Left renal cortex interstitium (tissue), 4 donors: ENCODE measurements at regions not wholly inside any gene's neighbourhood (a gene's known extent, or its start where the extent isn't known, plus 50 kb on each side); places are given as distances from the start of the nearest gene placed in this dataset.
"Not testable (repeated sequence)": the region's sequence is repeated elsewhere in the genome, so short reads cannot be mapped to it uniquely, and the experiment has no call there.

Experiments
- DNase-seq, 4 donors: peaks; one replicate each; pipeline ENCODE4 v3.0.0-alpha.2; 2013; ENCODE audit warnings: low read depth in 4 of 4, low spot score in 2 of 4, missing footprints in 1 of 4

DNA sequence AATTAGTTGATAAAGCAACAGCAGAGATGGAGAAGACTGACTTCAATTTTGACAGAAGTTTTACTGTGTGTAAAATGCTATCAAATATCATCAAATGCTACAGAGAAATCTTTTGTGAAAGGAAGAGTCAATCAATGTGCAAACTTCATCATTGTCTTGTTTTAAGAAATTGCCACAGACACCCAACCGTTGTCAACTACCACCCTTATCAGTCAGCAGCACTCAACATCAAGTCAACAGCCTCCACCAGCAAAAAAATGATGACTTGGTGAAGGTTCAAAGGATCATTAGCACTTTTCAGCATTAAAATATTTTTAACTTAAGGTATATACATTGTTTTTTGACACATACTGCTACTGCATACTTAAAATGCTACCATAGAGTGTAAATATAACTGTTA lies 888.8 kb downstream of the CDH18 start:
- DNase-seq: no peak

DNA sequence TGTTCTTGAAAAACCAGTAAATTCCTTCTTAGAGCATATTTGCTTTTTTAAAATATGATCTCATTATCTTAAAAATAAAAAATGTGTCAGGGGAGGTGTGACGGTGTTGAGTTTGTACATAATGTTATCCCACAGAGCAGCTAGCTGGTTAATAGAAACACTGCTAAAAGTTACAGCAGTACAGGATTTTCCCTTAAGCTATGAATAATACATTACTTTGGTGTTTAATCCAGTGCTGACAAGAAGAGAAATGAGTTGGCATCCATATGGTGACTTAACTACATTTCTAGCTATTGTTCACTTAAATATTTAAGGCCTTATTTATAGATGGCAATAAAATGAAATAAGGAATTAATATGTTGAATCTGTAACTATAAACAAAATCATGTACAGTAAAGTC lies 883.1 kb downstream of the CDH18 start:
- DNase-seq: no peak

GRCh38 chr5:19122923-19123322 lies 865.1 kb downstream of the CDH18 start:
- DNase-seq: no peak

DNA sequence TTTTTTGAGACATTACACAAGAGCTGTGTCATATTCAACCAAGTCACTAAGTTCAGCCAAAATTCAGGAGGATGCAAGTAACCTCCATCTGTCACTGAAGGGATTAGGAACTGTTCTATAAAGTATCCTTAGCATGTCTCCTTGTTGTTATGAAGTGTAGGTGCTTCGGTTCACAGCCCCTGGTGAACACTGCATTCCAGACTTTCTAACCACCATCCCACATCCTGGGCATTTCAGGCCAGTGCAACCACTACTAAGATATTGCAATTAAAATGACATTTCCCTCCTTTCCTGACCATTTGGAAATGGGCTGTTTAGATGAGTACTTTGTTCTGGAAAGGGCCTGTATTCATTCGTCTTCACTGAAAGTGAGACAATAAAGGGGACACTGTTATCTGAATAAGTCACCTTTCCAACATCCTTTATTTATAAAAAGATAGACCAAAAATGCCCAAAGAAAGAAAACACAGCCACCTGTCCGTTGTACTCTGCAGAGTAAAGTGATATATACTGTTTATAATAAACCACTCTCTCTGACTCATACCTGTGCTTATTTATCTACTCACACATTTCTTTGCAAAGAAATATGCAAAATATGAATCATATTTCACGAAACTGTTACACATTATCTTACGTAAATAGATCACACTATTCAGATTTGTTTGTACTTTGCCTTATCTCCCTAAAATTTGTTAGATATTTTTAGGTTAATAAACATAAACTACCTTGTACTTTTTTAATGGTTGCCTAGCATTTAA lies 861.9 kb downstream of the CDH18 start:
- DNase-seq: no peak

DNA sequence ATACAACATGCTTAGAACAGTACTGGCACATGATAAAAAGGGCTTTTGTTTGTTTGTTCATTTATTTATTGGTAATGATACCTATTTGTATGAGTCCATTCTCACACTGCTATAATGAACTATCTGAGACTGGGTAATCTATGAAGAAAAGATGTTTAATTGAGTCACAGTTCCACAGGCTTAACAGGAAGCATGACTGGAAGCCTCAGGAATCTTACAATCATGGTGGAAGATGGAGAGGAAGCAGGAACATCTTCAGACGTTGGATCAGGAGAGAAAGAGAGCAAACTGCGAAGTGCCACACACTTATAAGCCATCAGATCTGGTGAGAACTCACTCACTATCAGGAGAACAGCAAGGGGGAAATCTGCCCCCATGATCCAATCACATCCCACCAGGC lies 847.7 kb downstream of the CDH18 start:
- DNase-seq: no peak

DNA sequence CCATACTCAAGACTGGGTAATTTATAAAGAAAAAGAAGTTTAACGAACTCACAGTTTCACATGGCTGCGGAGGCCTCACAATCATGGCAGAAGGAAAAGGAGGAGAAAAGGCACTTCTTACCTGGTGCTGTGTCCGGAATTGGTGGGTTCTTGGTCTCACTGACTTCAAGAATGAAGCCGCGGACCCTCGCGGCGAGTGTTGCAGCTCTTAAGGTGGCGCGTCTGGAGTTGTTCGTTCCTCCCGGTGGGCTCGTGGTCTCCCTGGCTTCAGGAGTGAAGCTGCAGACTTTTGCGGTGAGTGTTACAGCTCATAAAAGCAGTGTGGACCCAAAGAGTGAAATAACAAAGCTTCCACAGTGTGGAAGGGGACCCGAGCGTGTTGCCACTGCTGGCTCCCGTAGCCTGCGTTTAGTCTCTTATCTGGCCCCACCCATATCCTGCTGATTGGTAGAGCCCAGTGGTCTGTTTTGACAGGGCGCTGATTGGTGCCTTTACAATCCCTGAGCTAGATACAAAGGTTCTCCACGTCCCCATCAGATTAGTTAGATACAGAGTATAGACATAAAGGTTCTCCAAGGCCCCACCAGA lies 846.0 kb downstream of the CDH18 start:
- DNase-seq: not testable (repeated sequence)

DNA sequence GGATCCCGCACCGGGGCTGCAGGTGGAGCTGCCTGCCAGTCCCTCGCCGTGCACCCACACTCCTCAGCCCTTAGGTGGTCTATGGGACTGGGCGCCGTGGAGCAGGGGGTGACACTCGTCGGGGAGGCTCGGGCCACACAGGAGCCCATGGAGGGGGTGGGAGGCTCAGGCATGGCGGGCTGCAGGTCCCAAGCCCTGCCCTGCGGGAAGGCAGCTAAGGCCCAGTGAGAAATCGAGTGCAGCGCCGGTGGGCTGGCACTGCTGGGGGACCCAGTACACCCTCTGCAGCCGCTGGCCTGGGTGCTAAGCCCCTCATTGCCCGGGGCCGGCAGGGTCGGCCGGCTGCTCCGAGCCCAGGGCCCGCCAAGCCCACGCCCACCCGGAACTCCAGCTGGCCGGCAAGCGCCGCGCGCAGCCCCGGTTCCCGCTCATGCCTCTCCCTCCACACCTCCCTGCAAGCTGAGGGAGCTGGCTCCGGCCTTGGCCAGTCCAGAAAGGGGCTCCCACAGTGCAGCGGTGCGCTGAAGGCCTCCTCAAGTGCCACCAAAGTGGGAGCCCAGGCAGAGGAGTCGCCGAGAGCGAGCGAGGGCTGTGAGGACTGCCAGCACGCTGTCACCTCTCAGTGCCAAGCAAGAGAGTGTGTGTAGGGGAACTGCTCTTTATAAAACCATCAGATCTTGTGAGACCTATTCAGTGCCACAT lies 845.1 kb downstream of the CDH18 start:
- DNase-seq: not testable (repeated sequence)

DNA sequence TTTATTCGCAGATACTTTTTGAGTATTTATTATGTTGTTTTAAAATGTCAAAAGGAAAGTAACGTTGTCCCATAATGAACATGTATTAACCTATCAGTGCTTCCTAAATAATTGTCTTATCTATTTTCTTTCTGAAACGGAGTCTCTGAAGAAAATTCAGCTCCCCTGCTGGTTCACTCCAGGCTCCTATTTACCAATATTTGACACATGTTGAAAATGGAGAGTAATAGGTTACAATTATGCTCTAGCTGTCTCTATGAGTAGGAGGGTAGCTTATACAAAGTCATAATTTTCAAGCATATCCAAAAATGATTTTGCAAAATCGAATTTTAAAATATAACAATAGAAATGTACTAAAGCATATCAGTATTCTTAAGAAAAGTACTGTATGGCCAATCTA lies 844.1 kb downstream of the CDH18 start:
- no peak for DNase-seq

DNA sequence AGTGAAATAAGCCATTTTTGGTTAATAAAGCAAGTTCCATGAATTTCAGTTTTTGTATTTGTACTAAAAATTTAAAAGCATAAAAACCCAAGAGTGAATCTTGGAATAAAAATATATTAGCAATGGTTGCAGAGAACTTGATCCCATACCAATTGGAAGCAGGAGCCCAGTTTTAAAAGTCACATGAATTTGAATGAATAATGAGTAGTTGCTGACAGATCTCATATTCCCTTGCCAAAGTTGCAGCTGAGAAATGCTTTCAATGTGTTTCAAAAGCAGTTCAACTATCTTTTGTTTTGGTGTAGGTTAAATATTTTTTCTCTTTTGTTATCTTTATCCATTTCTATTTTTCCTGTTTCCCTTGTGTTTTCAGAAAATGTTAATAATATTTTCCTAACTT lies 818.6 kb downstream of the CDH18 start:
- DNase-seq: no peak

- no peak for DNase-seq
Observed at GRCh38 chr5:19172926-19173470, 815.0 kb downstream of the CDH18 start.

- DNase-seq: no peak
Observed at GRCh38 chr5:19175776-19176570, 812.0 kb downstream of the CDH18 start.

DNA sequence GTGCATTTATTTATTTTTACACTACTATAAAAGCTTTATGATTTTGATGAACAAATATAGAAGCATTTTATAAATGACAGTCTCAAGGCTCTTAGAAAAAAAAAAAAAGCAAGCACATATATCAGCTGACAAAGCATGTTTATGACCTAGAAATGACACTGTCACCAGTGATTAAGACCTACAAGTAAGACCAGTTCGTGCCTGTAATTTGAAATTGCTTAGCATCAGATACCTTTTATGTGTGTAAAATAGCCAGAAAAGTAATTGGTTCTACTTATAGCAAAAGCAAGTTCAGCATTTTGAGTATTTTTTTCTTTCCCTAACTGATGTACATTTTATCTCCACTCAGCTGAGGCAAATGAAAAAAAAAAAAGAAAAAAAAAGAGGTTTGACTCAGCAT lies 808.4 kb downstream of the CDH18 start:
- DNase-seq: no peak

- no peak for DNase-seq
Observed at GRCh38 chr5:19189176-19189575, 798.8 kb downstream of the CDH18 start.

DNA sequence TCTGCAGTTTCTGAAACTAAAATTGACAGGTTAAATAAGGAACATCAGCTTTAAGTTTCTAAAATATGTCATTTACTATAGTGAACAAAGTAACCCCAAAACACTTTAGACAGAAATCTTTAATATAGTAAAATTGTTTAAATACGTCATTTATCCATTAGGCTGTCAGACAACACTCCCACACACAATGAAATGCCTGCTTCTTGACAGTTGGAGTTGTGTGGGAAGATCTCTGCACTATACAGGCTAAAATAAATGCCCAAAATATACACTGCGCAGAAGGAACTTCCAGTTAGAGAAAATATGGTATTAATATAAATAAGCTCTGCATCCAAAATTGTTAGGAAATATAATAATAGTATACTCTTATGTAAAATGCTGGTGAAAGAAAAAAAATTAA lies 794.4 kb downstream of the CDH18 start:
- no peak for DNase-seq

- no peak for DNase-seq
Observed at GRCh38 chr5:19196631-19197030, 791.4 kb downstream of the CDH18 start.

DNA sequence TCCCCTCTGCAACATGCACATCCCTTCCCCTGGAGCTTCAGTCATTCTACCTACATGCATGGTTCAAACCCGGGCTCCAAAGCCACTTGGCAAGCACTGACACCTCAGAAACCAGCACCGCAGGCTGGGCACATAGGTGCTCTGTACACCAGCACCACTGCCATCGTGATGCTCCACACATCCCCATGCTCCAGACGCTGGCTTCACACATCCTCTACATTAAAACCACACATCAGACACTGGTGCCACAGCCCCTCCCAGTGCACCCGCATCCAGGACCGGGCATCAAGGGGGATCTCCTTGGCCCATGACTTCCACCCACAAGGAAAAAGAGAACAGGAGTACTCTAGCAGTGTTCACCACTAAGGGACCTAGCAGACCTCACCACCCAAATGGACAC lies 787.7 kb downstream of the CDH18 start:
- no peak for DNase-seq

- no peak for DNase-seq
Observed at GRCh38 chr5:19208397-19208796, 779.6 kb downstream of the CDH18 start.

- no peak for DNase-seq
Observed at GRCh38 chr5:19210886-19211285, 777.1 kb downstream of the CDH18 start.

- DNase-seq: no peak
Observed at GRCh38 chr5:19229179-19229835, 758.7 kb downstream of the CDH18 start.

- DNase-seq: no peak
Observed at GRCh38 chr5:19233573-19233972, 754.4 kb downstream of the CDH18 start.
